Endothelial cell of umbilical vein (primary cell): ENCODE measurements at regions not wholly inside any gene's neighbourhood (a gene's known extent, or its start where the extent isn't known, plus 50 kb on each side); places are given as distances from the start of the nearest gene placed in this dataset.

Experiments
- MYC ChIP-seq: IDR thresholded peaks from one replicate; pipeline ENCODE4 v1.6.1; 2011; ENCODE audit warnings: mild to moderate bottlenecking, low read depth, low read length
- TF ChIP-seq, protein P1 (sequence below), 2 donors: IDR thresholded peaks; 1 replicate in 1 of 2; 2 replicates in 1 of 2; pipeline ENCODE4 v1.5.1; 2011; ENCODE audit warnings: low read length in 2 of 2, mild to moderate bottlenecking in 2 of 2, moderate library complexity in 2 of 2, control low read depth in 1 of 2, inconsistent platforms in 1 of 2, low read depth in 1 of 2; ENCODE audit not compliant: insufficient read depth in 1 of 2; ENCODE audit errors: extremely low read depth in 1 of 2

GRCh38 chr18:78837754-78838153 lies 141.9 kb upstream of the SALL3 start:
- TF ChIP-seq, protein P1, sequence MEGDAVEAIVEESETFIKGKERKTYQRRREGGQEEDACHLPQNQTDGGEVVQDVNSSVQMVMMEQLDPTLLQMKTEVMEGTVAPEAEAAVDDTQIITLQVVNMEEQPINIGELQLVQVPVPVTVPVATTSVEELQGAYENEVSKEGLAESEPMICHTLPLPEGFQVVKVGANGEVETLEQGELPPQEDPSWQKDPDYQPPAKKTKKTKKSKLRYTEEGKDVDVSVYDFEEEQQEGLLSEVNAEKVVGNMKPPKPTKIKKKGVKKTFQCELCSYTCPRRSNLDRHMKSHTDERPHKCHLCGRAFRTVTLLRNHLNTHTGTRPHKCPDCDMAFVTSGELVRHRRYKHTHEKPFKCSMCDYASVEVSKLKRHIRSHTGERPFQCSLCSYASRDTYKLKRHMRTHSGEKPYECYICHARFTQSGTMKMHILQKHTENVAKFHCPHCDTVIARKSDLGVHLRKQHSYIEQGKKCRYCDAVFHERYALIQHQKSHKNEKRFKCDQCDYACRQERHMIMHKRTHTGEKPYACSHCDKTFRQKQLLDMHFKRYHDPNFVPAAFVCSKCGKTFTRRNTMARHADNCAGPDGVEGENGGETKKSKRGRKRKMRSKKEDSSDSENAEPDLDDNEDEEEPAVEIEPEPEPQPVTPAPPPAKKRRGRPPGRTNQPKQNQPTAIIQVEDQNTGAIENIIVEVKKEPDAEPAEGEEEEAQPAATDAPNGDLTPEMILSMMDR (IDR thresholded peaks at IDR 0.05; ENCODE audit: extremely low read depth in 1 of 2, insufficient read depth in 1 of 2, low read depth in 1 of 2, low read length in 2 of 2): no peak
- TF ChIP-seq MYC: no peak
